Adrenal gland (tissue), 5 donors: ENCODE measurements at regions not wholly inside any gene's neighbourhood (a gene's known extent, or its start where the extent isn't known, plus 50 kb on each side); places are given as distances from the start of the nearest gene placed in this dataset.

Experiments
- CTCF ChIP-seq, 6 experiments: fragments of 450-650 bp in 4 of 6; fragments of 200-600 bp in 2 of 6; sonication (generic) in 1 of 6; IDR thresholded peaks; 1 replicate in 5 of 6; 2 replicates in 1 of 6; pipeline versions ENCODE4 v1.5.1 to v1.8.0; 2016 to 2021; ENCODE audit warnings: antibody characterized with exemption in 6 of 6, mild to moderate bottlenecking in 2 of 6, moderate library complexity in 1 of 6
- POLR2A ChIP-seq, 2 donors: fragments of 450-650 bp; IDR thresholded peaks; one replicate each; pipeline ENCODE4 v1.6.1; 2017; ENCODE audit warnings: antibody characterized with exemption in 2 of 2, mild to moderate bottlenecking in 2 of 2, moderate library complexity in 1 of 2
- donor health status: DM: no; HTN: no; CAD: no.

GRCh38 chr4:159542296-159542695, 439.4 kb downstream of the RAPGEF2 start:
- no peak for TF ChIP-seq CTCF (IDR thresholded peaks at IDR 0.05)
- no peak for TF ChIP-seq POLR2A (IDR thresholded peaks at IDR 0.05)
